ENCODE measurements at regions not wholly inside any gene's neighbourhood (a gene's known extent, or its start where the extent isn't known, plus 50 kb on each side); places are given as distances from the start of the nearest gene placed in this dataset.
"Not testable (repeated sequence)": the region's sequence is repeated elsewhere in the genome, so short reads cannot be mapped to it uniquely, and the experiment has no call there.

- DNase-seq (ENCODE audit: low read depth in 2 of 2): no peak
Measured at GRCh38 chr21:35319684-35320283, 270.7 kb upstream of the RUNX1 start.

- no peak for DNase-seq (ENCODE audit: low read depth in 2 of 2)
Measured at GRCh38 chr21:35316933-35317332, 267.8 kb upstream of the RUNX1 start.

- DNase-seq (ENCODE audit: low read depth in 2 of 2): no peak
Measured at GRCh38 chr21:35316456-35316855, 267.4 kb upstream of the RUNX1 start.

GRCh38 chr21:35314857-35315582, 265.9 kb upstream of the RUNX1 start:
- no peak for DNase-seq (ENCODE audit: low read depth in 2 of 2)

GRCh38 chr21:35311985-35312384, 262.9 kb upstream of the RUNX1 start:
- DNase-seq (ENCODE audit: low read depth in 2 of 2): no peak

- DNase-seq (ENCODE audit: low read depth in 2 of 2): no peak
Measured at GRCh38 chr21:35309316-35309715, 260.2 kb upstream of the RUNX1 start.

GRCh38 chr21:35303085-35303484, 254.0 kb upstream of the RUNX1 start:
- no peak for DNase-seq (ENCODE audit: low read depth in 2 of 2)

GRCh38 chr21:35298757-35299156, 249.7 kb upstream of the RUNX1 start:
- DNase-seq (ENCODE audit: low read depth in 2 of 2): no peak

GRCh38 chr21:35297665-35298064, 248.6 kb upstream of the RUNX1 start:
- DNase-seq (ENCODE audit: low read depth in 2 of 2): no peak

GRCh38 chr21:35294231-35294898, 245.3 kb upstream of the RUNX1 start:
- DNase-seq (ENCODE audit: low read depth in 2 of 2): no peak

GRCh38 chr21:35291973-35292627, 243.0 kb upstream of the RUNX1 start:
- no peak for DNase-seq (ENCODE audit: low read depth in 2 of 2)

GRCh38 chr21:35291034-35291433, 241.9 kb upstream of the RUNX1 start:
- DNase-seq (ENCODE audit: low read depth in 2 of 2): no peak

- DNase-seq (ENCODE audit: low read depth in 2 of 2): no peak
Measured at GRCh38 chr21:35288238-35288637, 239.1 kb upstream of the RUNX1 start.

- DNase-seq (ENCODE audit: low read depth in 2 of 2): no peak
Measured at GRCh38 chr21:35284199-35284598, 235.1 kb upstream of the RUNX1 start.

GRCh38 chr21:35282944-35283343, 233.8 kb upstream of the RUNX1 start:
- DNase-seq (ENCODE audit: low read depth in 2 of 2): no peak

GRCh38 chr21:35281956-35282355, 232.9 kb upstream of the RUNX1 start:
- DNase-seq (ENCODE audit: low read depth in 2 of 2): no peak

- DNase-seq (ENCODE audit: low read depth in 2 of 2): no peak
Measured at GRCh38 chr21:35280231-35280630, 231.1 kb upstream of the RUNX1 start.

GRCh38 chr21:35275776-35276175, 226.7 kb upstream of the RUNX1 start:
- DNase-seq (ENCODE audit: low read depth in 2 of 2): no peak

- no peak for DNase-seq (ENCODE audit: low read depth in 2 of 2)
Measured at GRCh38 chr21:35274923-35275322, 225.8 kb upstream of the RUNX1 start.

- DNase-seq (ENCODE audit: low read depth in 2 of 2): no peak
Measured at GRCh38 chr21:35274090-35274489, 225.0 kb upstream of the RUNX1 start.

GRCh38 chr21:35273333-35273732, 224.2 kb upstream of the RUNX1 start:
- DNase-seq (ENCODE audit: low read depth in 2 of 2): no peak

GRCh38 chr21:35271344-35272118, 222.4 kb upstream of the RUNX1 start:
- DNase-seq (ENCODE audit: low read depth in 2 of 2): not testable (repeated sequence)
